Effector memory CD4-positive, alpha-beta T cell (primary cell): ENCODE measurements at regions not wholly inside any gene's neighbourhood (a gene's known extent, or its start where the extent isn't known, plus 50 kb on each side); places are given as distances from the start of the nearest gene placed in this dataset.

Source experiments
- DNase-seq, 3 donors: peaks; one replicate each; pipeline ENCODE4 v3.0.0-alpha.2; 2020
- H3K27ac ChIP-seq: 2 replicates; pipeline ENCODE4 v1.7.0; 2013; ENCODE audit warnings: mild to moderate bottlenecking, low read length, moderate library complexity; ENCODE audit not compliant: insufficient read depth, poor library complexity, severe bottlenecking
- H3K27me3 ChIP-seq: replicated peaks from 2 replicates; pipeline ENCODE4 v1.7.0; 2013; ENCODE audit warnings: mild to moderate bottlenecking, low read length; ENCODE audit not compliant: insufficient read depth, control insufficient read depth, poor library complexity, severe bottlenecking
- H3K36me3 ChIP-seq: 2 replicates; pipeline ENCODE4 v1.7.0; 2013; ENCODE audit warnings: mild to moderate bottlenecking, low read length, moderate library complexity; ENCODE audit not compliant: control insufficient read depth, insufficient read depth
- H3K4me1 ChIP-seq: 2 replicates; pipeline ENCODE4 v1.7.0; 2013; ENCODE audit warnings: low read length, mild to moderate bottlenecking; ENCODE audit not compliant: control insufficient read depth, insufficient read depth, poor library complexity, severe bottlenecking
- H3K4me3 ChIP-seq: 2 replicates; pipeline ENCODE4 v1.7.0; 2013; ENCODE audit warnings: low read length, low read depth, mild to moderate bottlenecking; ENCODE audit not compliant: insufficient read depth, poor library complexity, severe bottlenecking
- H3K9me3 ChIP-seq: 2 replicates; pipeline ENCODE4 v1.7.0; 2013; ENCODE audit warnings: mild to moderate bottlenecking, low read length, moderate library complexity; ENCODE audit not compliant: control insufficient read depth

DNA sequence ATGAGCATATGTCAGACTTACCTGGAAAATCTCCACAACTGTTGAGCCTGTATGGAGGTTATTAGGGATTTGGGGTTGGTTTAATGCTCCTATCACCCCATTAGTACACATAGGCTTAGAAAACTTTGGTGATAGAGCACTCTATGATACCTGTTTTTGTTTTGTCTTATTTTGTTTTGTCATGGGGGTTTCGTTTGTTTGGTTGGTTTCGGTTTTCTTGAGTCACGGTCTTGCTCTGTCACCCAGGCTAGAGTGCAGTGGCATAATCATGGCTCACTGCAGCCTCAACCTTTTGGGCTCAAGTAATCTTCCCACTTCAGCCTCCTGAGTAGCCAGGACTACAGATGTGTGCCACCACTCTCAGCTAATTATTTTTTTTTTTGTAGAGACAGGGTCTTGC is 70.0 kb downstream of the MZT1 start:
- no peak overlapping the region for H3K27ac ChIP-seq
- no peaks in the 10 kb centered on the region for H3K27me3 ChIP-seq
- H3K4me3 ChIP-seq: no peak overlapping the region
- H3K9me3 ChIP-seq: no peaks in the 10 kb centered on the region
- DNase-seq: no peak
- no peaks in the 10 kb centered on the region for H3K36me3 ChIP-seq
- no peaks in the 10 kb centered on the region for H3K4me1 ChIP-seq

DNA sequence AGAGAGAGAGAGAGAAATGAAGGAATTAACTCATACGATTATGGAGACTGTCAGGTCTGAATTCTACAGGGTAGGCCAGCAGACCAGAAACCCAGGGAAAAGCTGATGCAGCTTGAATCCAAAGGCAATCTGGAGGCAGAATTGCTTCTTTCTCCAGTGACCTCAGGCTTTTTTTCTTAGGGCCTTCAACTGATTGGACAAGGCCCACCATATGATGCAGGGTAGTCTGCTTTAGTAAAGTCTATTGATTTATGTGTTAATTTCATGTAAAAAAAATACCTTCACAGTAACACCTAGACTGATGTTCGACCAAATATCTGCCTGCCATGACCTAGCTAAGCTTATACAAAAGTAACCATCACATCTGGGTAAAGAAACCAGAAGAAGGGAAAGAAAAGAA is 71.1 kb downstream of the MZT1 start:
- Histone ChIP-seq H3K4me3 (no peak overlapping the region), H3K27me3 (no peaks in the 10 kb centered on the region), H3K36me3 (no peaks in the 10 kb centered on the region), H3K27ac (no peak overlapping the region), H3K4me1 (no peaks in the 10 kb centered on the region), H3K9me3 (no peaks in the 10 kb centered on the region)
- DNase-seq: no peak

DNA sequence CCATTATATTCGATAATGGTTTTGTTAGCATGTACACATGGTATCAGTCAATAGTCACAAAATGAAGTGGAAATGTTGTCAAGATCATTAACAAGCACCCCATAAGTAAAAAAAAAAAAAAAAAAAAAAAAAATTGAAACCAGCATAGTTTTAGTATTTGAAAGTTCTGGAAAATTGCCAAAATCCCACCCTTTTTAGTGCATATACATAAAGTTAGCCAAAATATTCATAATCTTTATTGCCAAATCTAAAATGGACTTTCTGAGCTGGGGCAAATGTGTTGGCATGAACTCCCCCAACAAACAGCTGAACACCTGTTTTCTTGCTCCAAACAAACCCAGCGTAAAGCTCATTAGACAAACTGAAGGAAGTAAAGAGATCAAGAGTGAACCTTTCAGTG is 73.9 kb downstream of the MZT1 start:
- Histone ChIP-seq H3K4me3 (no peak overlapping the region), H3K9me3 (no peaks in the 10 kb centered on the region), H3K36me3 (no peaks in the 10 kb centered on the region), H3K27ac (no peak overlapping the region), H3K27me3 (no peaks in the 10 kb centered on the region), H3K4me1 (no peaks in the 10 kb centered on the region)
- no peak for DNase-seq

DNA sequence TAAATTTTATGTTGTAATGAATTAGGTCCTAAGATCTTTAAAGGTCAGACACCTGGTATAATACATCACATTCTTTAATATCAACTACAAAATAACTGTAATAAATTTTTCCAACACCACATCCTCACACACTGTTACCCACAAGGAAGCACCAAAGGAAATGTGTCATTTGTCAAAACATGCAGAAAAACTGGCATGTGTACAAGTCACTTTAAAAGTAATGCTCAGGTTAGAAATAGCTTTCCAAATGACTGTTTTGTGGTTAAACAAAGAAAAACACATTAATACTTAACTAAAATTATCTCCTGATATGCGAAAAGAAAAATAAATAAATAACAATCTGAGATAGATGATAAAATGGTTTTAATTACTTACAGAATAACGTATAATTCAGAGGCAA is 74.7 kb downstream of the MZT1 start:
- Histone ChIP-seq H3K27ac (no peak overlapping the region), H3K9me3 (no peaks in the 10 kb centered on the region), H3K4me1 (no peaks in the 10 kb centered on the region), H3K36me3 (no peaks in the 10 kb centered on the region), H3K27me3 (no peaks in the 10 kb centered on the region), H3K4me3 (no peak overlapping the region)
- no peak for DNase-seq

DNA sequence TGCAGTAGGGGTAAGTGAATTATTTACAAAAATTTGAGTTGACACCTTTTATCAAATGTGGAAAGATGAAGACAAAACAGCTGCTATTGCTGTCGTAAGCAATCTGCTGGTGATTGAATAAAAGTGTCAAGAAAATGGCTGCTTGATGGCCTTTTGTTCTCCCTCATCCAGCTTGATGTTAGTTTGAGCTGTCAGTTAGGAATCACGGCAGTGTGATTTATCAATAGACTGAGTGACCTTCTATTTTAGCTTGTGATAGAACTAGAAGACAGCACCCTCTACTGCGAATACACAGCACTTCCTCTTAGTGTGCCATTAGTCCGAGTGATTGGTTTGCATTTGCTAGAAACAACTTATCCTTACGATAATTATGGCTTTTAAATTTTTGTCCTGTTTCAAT is 76.3 kb downstream of the MZT1 start:
- Histone ChIP-seq H3K36me3 (no peaks in the 10 kb centered on the region), H3K27ac (no peak overlapping the region), H3K4me1 (no peaks in the 10 kb centered on the region), H3K9me3 (no peaks in the 10 kb centered on the region), H3K4me3 (no peak overlapping the region), H3K27me3 (no peaks in the 10 kb centered on the region)
- no peak for DNase-seq

DNA sequence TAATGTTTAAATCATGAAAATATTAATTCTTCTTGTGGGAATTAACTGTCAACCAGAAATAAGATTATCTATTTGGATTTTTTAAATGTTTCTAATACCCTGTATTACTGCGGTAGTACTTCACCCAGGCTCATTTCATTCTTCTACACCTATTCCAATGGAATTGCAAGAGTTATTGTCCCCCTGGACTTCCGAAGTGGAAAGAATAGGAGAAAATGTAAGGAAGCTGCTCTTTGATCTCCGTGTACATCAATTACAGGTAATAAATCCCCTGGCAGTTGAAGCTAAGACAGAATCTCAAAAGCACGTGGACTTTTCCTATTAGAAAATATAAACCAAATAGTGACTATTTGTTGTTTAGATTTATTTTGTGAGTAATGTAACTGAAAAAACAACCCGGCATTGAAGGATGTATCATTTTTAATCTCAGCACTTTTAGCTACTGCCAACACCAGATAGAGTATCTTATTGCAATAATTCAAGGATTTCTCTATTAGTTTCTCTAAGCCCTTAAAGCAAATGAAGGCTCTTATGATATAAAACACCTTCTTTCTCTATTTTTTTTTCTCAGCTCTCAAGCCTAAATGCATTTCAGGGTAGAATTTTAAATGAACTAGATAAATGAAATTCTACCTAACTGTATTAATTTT is 77.3 kb downstream of the MZT1 start:
- Histone ChIP-seq H3K4me3 (no peak overlapping the region), H3K4me1 (no peaks in the 10 kb centered on the region), H3K9me3 (no peaks in the 10 kb centered on the region), H3K36me3 (no peaks in the 10 kb centered on the region), H3K27ac (no peak overlapping the region), H3K27me3 (no peaks in the 10 kb centered on the region)
- DNase-seq: no peak

DNA sequence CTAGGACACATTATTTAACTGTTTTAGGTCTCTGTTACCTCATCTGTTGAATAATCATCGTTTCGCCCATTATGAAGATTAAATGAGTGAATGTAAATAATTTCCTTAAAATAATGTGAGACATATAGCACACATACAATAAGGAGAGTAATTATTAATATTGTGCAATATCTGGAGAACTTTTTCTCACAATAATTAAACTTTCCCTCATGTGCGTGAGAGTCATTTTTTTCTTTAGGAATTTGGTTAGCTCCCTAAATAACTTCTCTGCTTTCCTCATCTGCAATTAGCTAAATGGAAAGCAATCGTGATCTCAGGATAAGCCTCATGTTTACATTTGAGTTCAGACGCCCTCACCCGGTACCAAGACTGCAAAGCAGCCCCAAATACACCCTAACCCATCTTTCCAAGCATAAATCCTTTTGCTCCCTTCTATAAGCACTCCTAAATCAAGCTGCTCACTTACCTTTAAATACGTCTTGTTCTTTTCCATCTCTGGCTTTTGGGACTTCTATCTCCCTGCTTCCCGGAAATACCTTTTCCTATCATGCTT is 78.8 kb downstream of the MZT1 start:
- Histone ChIP-seq H3K27ac (no peak overlapping the region), H3K4me3 (no peak overlapping the region), H3K9me3 (no peaks in the 10 kb centered on the region), H3K4me1 (no peaks in the 10 kb centered on the region), H3K27me3 (no peaks in the 10 kb centered on the region), H3K36me3 (no peaks in the 10 kb centered on the region)
- no peak for DNase-seq

DNA sequence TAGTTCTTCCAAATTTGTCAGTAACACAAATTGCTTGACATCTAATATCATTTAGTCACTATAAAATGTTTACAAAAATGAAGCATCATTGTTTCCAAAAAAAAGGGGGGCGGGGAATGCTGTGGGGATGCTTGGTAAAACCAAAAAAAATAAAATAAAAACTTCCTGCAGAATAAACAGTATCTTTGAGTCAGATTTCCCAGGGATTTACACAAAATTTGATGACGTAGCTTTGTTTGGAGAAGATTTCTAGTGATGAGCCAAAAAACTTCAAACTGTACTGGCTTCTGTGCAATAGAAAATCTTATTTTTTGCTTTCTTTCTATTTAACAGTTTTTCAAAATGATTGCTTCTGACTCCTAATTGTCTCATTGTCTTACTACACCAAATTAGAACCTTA is 80.0 kb downstream of the MZT1 start:
- H3K36me3 ChIP-seq: no peaks in the 10 kb centered on the region
- no peak overlapping the region for H3K27ac ChIP-seq
- H3K27me3 ChIP-seq: no peaks in the 10 kb centered on the region
- no peak for DNase-seq
- H3K9me3 ChIP-seq: no peaks in the 10 kb centered on the region
- H3K4me1 ChIP-seq: no peaks in the 10 kb centered on the region
- no peak overlapping the region for H3K4me3 ChIP-seq

DNA sequence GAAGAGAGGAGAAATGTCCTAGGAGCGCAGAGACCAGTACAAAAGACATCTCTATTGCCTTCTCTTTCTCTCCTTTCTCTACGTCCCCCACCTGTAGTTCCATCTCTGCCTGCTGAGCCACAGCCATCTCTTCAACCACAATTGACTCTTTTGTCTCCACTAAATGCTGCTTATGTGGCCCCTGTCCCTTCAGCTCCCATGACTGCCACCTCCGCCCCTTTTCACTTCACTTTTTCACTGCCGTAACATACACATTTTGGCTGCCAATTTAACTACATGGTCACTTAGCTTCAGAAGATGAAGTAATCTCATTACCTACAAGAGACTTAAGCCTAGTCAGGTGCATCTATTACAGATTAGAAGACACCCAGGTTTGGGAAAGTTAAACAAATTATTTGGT is 81.9 kb downstream of the MZT1 start:
- Histone ChIP-seq H3K4me1 (no peaks in the 10 kb centered on the region), H3K27me3 (no peaks in the 10 kb centered on the region), H3K36me3 (no peaks in the 10 kb centered on the region), H3K27ac (no peak overlapping the region), H3K9me3 (no peaks in the 10 kb centered on the region), H3K4me3 (no peak overlapping the region)
- DNase-seq: no peak

DNA sequence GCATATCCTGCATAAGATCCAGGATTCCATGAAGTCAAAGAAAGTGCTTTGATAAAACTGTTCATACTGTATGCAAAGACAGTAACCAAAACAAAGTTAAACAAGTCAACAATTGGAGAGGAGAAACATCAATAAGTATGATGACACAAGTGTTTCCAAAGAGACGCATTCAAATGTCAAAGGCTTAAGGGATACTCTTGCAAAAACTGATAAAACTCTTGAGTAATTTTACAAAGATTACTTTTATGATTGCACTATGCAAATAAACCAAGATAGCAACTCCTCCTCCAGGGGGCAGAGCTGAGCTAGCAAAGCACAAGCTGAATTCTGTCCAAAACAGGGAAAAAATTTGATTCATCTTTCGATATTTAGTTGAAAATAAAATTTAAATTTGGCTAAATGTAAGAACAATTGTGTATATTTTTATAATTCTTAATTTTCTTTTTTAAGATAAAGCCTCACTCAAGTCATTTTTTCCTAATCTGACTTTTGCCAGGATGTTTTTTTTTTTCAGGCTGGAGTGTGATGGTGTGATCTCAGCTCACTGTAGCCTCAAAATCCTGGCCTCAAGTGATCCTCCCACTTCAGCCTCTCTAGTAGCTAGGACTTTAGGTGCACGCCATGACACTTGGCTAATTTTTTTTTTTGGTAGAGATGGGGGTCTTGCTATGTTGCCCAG is 84.0 kb downstream of the MZT1 start:
- Histone ChIP-seq H3K4me1 (no peaks in the 10 kb centered on the region), H3K27ac (no peak overlapping the region), H3K9me3 (no peaks in the 10 kb centered on the region), H3K27me3 (no peaks in the 10 kb centered on the region), H3K4me3 (no peak overlapping the region), H3K36me3 (no peaks in the 10 kb centered on the region)
- DNase-seq: peak in 1 of 3 donors; percentile 11
